GM10266 (cell line): ENCODE measurements at regions not wholly inside any gene's neighbourhood (a gene's known extent, or its start where the extent isn't known, plus 50 kb on each side); places are given as distances from the start of the nearest gene placed in this dataset.

Experiments used
- DNase-seq: peaks from one replicate; pipeline ENCODE4 v3.0.0; 2012; ENCODE audit errors: extremely low spot score
- CTCF ChIP-seq: IDR thresholded peaks from 2 replicates; pipeline ENCODE4 v1.5.1; 2012; ENCODE audit warnings: mild to moderate bottlenecking, low read depth; ENCODE audit not compliant: control insufficient read depth, insufficient read depth; ENCODE audit errors: missing control alignments

GRCh38 chr2:20108655-20109396 lies 57.4 kb upstream of the LAPTM4A start:
- no peak for TF ChIP-seq CTCF
- no peak for DNase-seq

GRCh38 chr2:20107776-20108175 lies 56.3 kb upstream of the LAPTM4A start:
- no peak for TF ChIP-seq CTCF
- DNase-seq, result no peak

- no peak for TF ChIP-seq CTCF
These were observed 55.9 kb upstream of the LAPTM4A start for GRCh38 chr2:20107352-20107751.

GRCh38 chr2:20106746-20107145 lies 55.3 kb upstream of the LAPTM4A start:
- no peak for DNase-seq
- peak; percentile 40 for TF ChIP-seq CTCF

More at GRCh38 chr2:20107352-20107751, 55.9 kb upstream of the LAPTM4A start:
- no peak for DNase-seq

- DNase-seq, result no peak
- no peak for TF ChIP-seq CTCF
These were observed 53.6 kb upstream of the LAPTM4A start for GRCh38 chr2:20104900-20105545.

- peak; percentile 24 for TF ChIP-seq CTCF
- DNase-seq, result no peak
These were observed 52.1 kb upstream of the LAPTM4A start for GRCh38 chr2:20103530-20103929.
